NOMO-1 treated with DMSO at 0.1 percent for 48 hours (cell line): ENCODE measurements at regions not wholly inside any gene's neighbourhood (a gene's known extent, or its start where the extent isn't known, plus 50 kb on each side); places are given as distances from the start of the nearest gene placed in this dataset.

Experiments
- DNase-seq: peaks from one replicate; lab custom pipeline; 2025; ENCODE audit not compliant: unreplicated experiment; lab: John Stamatoyannopoulos, UW

- DNase-seq: no peak
Measured at GRCh38 chr20:61125546-61126180, 126.4 kb upstream of the CDH4 start.

- DNase-seq: no peak
Measured at GRCh38 chr20:61126369-61127195, 125.5 kb upstream of the CDH4 start.

GRCh38 chr20:61127311-61128039, 124.6 kb upstream of the CDH4 start:
- DNase-seq: no peak

GRCh38 chr20:61128701-61129269, 123.3 kb upstream of the CDH4 start:
- DNase-seq: no peak

GRCh38 chr20:61129311-61129710, 122.8 kb upstream of the CDH4 start:
- no peak for DNase-seq

GRCh38 chr20:61130156-61130555, 121.9 kb upstream of the CDH4 start:
- no peak for DNase-seq

- DNase-seq: no peak
Measured at GRCh38 chr20:61131944-61132343, 120.1 kb upstream of the CDH4 start.

- DNase-seq: no peak
Measured at GRCh38 chr20:61133611-61134010, 118.5 kb upstream of the CDH4 start.

- no peak for DNase-seq
Measured at GRCh38 chr20:61134296-61135030, 117.6 kb upstream of the CDH4 start.

GRCh38 chr20:61135266-61135665, 116.8 kb upstream of the CDH4 start:
- DNase-seq: no peak

- no peak for DNase-seq
Measured at GRCh38 chr20:61135968-61136367, 116.1 kb upstream of the CDH4 start.

- DNase-seq: no peak
Measured at GRCh38 chr20:61138566-61138965, 113.5 kb upstream of the CDH4 start.

GRCh38 chr20:61139031-61139430, 113.0 kb upstream of the CDH4 start:
- no peak for DNase-seq

- no peak for DNase-seq
Measured at GRCh38 chr20:61140576-61140975, 111.5 kb upstream of the CDH4 start.

- DNase-seq: no peak
Measured at GRCh38 chr20:61146023-61146422, 106.0 kb upstream of the CDH4 start.

GRCh38 chr20:61149636-61150035, 102.4 kb upstream of the CDH4 start:
- DNase-seq: no peak

- no peak for DNase-seq
Measured at GRCh38 chr20:61157301-61157700, 94.8 kb upstream of the CDH4 start.

- DNase-seq: no peak
Measured at GRCh38 chr20:61159957-61160686, 91.9 kb upstream of the CDH4 start.

GRCh38 chr20:61161726-61162390, 90.2 kb upstream of the CDH4 start:
- no peak for DNase-seq

GRCh38 chr20:61162451-61162850, 89.6 kb upstream of the CDH4 start:
- DNase-seq: no peak
